Activated T-cell treated with anti-CD3 and anti-CD28 coated beads, Interleukin-2, amount 50 U/mL, for 72 hours (primary cell): ENCODE measurements at regions not wholly inside any gene's neighbourhood (a gene's known extent, or its start where the extent isn't known, plus 50 kb on each side); places are given as distances from the start of the nearest gene placed in this dataset.
"Not testable (repeated sequence)": the region's sequence is repeated elsewhere in the genome, so short reads cannot be mapped to it uniquely, and the experiment has no call there.

Experiments used
- ATAC-seq, 2 donors: fragments of 150-1000 bp; cut with Tn5 transposase; replicated peaks in 1 of 2; 2 replicates each; pipeline ENCODE4 v1.10.0; 2021; ENCODE audit warnings: moderate library complexity in 2 of 2, mild to moderate bottlenecking in 1 of 2
- DNase-seq, 2 donors: peaks; one replicate each; pipeline ENCODE4 v3.0.0; 2021 to 2022; ENCODE audit warnings: mixed read lengths in 1 of 2
- H3K27ac Mint-ChIP-seq: one replicate; pipeline ENCODE4 v1.8.0; 2022; ENCODE audit warnings: mild to moderate bottlenecking, moderate library complexity, mixed read lengths
- H3K27me3 Mint-ChIP-seq: one replicate; pipeline ENCODE4 v1.8.0; 2022; ENCODE audit warnings: low read depth, mixed read lengths
- H3K36me3 Mint-ChIP-seq, 2 donors: one replicate each; pipeline ENCODE4 v1.8.0; 2022; ENCODE audit warnings: mixed read lengths in 2 of 2, mild to moderate bottlenecking in 1 of 2; ENCODE audit not compliant: insufficient read depth in 2 of 2
- H3K4me1 Mint-ChIP-seq: one replicate; pipeline ENCODE4 v1.8.0; 2022; ENCODE audit warnings: low read depth, mixed read lengths
- H3K4me3 Mint-ChIP-seq, 2 donors: one replicate each; pipeline ENCODE4 v1.8.0; 2022; ENCODE audit warnings: mild to moderate bottlenecking in 2 of 2, mixed read lengths in 2 of 2, moderate library complexity in 2 of 2
- H3K9me3 Mint-ChIP-seq, 2 donors: one replicate each; pipeline ENCODE4 v1.8.0; 2022; ENCODE audit warnings: mixed read lengths in 2 of 2

DNA sequence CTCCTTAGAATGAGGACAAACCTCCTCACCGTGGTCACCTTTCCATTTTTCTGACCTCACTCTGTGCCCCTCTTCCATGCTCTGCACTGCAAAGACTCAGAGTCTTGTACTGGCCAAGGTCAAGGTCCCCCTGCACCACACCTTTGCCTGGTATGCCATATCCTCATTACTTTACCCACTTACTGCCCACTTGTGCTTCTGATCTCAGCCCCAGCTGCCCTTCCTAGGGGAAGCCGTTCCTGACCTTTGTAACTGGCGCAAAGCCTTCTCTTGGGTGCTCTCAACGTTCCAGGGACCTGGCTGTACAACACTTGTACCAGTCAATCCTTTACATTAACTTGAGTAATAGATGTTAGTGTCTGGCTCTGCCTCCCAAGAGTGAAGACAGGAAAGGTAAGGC, 256.0 kb downstream of the SV2B start:
- Mint-ChIP-seq H3K27me3 (no peaks in the 10 kb centered on the region), H3K36me3 (no peaks in the 10 kb centered on the region), H3K27ac (no peak overlapping the region), H3K4me3 (no peak overlapping the region), H3K4me1 (no peaks in the 10 kb centered on the region), H3K9me3 (no peaks in the 10 kb centered on the region)
- DNase-seq, result no peak
- ATAC-seq, result no peak

DNA sequence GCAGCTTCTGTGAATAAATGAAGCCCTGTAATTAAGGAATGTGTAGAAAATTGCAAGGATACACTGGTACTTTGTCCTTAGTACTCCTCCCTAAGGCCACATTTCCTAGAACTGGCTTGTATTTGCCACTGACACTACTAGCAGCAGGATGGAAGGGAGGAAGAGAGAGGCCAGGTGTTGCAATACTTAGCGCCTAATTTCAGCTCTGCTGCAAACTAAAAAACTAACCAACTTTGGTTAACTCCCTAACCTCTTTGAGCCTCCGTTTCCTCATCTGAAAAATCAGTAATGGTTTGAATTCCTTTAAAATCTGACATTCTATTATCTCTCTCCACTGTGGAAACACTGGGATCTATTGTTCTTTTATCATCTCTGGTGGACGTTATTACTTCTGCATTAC, 257.0 kb downstream of the SV2B start:
- Mint-ChIP-seq H3K4me1 (no peaks in the 10 kb centered on the region), H3K9me3 (no peaks in the 10 kb centered on the region), H3K27me3 (no peaks in the 10 kb centered on the region), H3K27ac (no peak overlapping the region), H3K4me3 (no peak overlapping the region), H3K36me3 (no peaks in the 10 kb centered on the region)
- no peak for ATAC-seq
- DNase-seq, result no peak

DNA sequence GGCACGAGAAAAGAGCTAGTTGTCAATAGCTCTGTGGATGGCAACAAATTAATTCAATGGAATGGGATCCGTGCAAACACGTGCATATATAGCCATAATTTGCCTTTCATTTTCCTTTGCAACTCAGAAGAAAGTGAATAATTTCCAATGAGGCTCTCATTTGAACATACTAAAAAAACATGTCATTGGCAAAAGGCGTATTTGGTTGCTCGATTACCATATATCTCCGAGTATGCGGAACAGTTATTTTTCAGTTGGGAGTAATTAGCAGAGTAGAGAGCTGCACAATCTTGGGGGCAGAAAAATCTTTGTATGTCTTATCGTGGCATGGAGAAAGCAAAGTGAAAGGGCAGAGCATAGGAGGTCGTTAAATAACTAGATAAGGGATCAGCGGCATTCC, 257.4 kb downstream of the SV2B start:
- DNase-seq (no peak), ATAC-seq (no peak)
- Mint-ChIP-seq H3K27ac (no peak overlapping the region), H3K9me3 (no peaks in the 10 kb centered on the region), H3K4me3 (no peak overlapping the region), H3K36me3 (no peaks in the 10 kb centered on the region), H3K4me1 (no peaks in the 10 kb centered on the region), H3K27me3 (no peaks in the 10 kb centered on the region)

DNA sequence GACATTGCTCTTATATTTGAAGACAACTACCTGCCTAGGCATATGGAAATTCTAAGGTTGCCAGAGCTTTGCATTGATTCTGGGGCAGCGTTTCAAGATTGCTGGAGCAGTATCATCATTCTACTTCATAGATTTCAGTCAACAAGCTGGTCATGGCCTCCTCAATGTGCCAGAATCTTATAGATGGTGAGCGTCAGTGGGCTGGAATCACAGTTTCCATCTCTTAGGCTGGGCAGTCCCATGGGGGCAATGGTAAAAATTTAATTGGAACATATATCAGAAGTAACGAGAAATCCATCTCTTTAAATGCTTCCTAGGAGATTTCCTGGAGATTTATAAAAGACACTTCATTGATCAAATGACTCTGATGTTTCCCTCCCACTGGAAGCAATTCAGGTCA, 258.3 kb downstream of the SV2B start:
- no peaks in the 10 kb centered on the region for H3K9me3 Mint-ChIP-seq
- ATAC-seq (no peak), DNase-seq (no peak)
- no peaks in the 10 kb centered on the region for H3K4me1 Mint-ChIP-seq
- H3K27ac Mint-ChIP-seq, result no peak overlapping the region
- no peaks in the 10 kb centered on the region for H3K36me3 Mint-ChIP-seq
- no peaks in the 10 kb centered on the region for H3K27me3 Mint-ChIP-seq
- no peak overlapping the region for H3K4me3 Mint-ChIP-seq

DNA sequence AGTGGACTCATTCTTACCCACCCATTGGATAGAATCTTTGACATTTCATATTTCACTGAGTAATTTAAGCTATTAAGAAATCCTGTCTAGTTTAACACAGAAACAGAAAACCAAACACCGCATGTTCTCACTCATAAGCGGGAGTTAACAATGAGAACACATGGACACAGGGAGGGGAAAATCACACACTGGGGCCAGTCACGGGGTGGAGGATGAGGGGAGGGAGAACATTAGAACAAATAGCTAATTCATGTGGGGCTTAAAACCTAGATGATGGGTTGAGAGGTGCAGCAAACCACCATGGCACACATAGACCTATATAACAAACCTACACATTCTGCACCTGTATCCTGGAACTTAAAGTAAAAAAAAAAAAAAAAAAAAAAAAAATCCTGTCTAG, 261.6 kb downstream of the SV2B start:
- not testable (repeated sequence) for H3K27me3 Mint-ChIP-seq, ATAC-seq, H3K4me1 Mint-ChIP-seq, H3K9me3 Mint-ChIP-seq, H3K27ac Mint-ChIP-seq, H3K4me3 Mint-ChIP-seq, H3K36me3 Mint-ChIP-seq, DNase-seq

DNA sequence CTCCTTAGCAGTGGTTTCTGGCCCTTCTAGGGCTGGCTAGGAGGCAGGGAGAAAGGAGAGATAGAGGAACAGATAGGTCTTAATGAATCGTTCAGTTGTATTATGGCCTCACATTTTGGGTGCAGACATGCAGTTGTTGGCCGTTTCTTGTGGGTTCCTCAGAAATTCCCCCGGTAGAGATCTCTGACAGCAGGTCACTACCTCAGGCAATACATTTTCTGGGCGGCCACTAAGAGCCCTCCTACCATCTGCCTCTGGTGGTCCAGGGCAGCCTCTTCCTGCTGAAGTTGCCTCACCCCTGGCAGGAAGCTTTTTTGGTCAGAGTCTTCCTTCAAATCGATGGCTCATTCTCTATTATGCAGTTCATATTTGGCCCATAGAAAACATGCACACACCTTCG, 266.1 kb downstream of the SV2B start:
- Mint-ChIP-seq H3K9me3 (peaks cover 2 to 10% of the 10 kb centered on the region in 2 donors), H3K4me3 (no peak overlapping the region), H3K4me1 (peaks cover 11% of the 10 kb centered on the region), H3K27ac (no peak overlapping the region), H3K36me3 (peaks cover 3 to 5% of the 10 kb centered on the region in 2 donors), H3K27me3 (no peaks in the 10 kb centered on the region)
- ATAC-seq, result no peak
- no peak for DNase-seq

DNA sequence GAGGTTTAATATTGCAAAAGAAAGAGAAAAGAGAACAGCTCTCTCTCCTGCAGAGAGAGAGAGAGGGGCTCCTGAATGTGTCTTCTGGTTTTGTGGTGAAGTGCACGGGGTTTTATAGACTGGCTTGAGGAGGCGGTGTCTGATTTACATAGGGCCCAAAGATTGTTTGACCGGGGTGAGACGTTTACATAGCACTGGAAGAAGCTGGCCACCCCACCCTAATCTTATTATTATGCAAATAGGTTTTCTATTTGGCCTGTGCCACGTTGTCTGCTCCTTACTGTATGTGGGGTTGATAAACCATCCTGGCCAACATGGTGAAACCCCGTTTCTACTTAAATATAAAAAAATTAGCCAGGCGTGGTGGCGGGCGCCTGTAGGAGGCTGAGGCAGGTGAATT, 268.6 kb downstream of the SV2B start:
- DNase-seq (no peak), ATAC-seq (no peak)
- no peak overlapping the region for H3K4me3 Mint-ChIP-seq
- no peaks in the 10 kb centered on the region for H3K27me3 Mint-ChIP-seq
- H3K36me3 Mint-ChIP-seq, result peaks cover 3 to 7% of the 10 kb centered on the region in 2 donors
- H3K9me3 Mint-ChIP-seq, result peaks cover 2 to 12% of the 10 kb centered on the region in 2 donors
- no peak overlapping the region for H3K27ac Mint-ChIP-seq
- H3K4me1 Mint-ChIP-seq, result peaks cover 11% of the 10 kb centered on the region

DNA sequence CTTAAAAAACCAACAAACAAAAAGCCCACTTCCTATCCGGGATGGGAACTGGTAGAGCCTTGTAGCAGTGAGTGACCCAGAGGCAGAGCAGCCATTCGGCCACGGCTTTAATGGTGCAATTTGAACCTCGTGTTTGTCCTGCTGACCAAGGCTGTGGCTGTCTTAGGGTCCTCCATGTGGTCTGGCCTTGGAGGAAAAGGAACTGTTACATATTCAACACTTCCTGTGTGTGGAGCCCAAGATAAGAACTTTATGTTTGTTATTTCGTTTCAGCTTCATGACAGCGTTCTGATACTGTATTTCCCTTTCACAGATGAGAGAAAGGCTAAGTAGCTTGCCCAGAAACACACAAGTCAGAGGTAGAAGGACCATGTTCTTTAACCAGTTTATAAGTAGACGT, 269.8 kb downstream of the SV2B start:
- peaks cover 0 to 4% of the 10 kb centered on the region in 2 donors for H3K36me3 Mint-ChIP-seq
- no peak overlapping the region for H3K27ac Mint-ChIP-seq
- ATAC-seq (no peak), DNase-seq (no peak)
- peaks cover 11% of the 10 kb centered on the region for H3K4me1 Mint-ChIP-seq
- H3K9me3 Mint-ChIP-seq, result peaks cover 2 to 8% of the 10 kb centered on the region in 2 donors
- H3K4me3 Mint-ChIP-seq, result no peak overlapping the region
- H3K27me3 Mint-ChIP-seq, result no peaks in the 10 kb centered on the region

DNA sequence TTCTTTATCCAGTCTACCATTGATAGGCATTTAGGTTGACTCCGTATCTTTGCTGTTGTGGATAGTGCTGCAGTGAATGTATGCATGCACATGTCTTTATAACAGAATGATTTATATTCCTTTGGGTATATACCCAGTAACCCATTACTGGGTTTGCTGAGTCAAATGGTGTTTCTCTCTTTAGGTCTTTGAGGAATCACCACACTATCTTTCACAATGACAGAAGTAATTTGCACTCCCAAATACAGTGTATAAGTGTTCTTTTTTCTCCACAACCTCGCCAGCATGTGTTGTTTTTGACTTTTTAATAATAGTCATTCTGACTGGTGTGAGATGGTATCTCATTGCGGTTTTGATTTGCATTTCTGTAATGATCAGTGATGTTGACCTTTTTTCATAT, 271.3 kb downstream of the SV2B start:
- peak in 1 of 2 donors; percentile 54 for ATAC-seq
- H3K27me3 Mint-ChIP-seq, DNase-seq, H3K27ac Mint-ChIP-seq, H3K36me3 Mint-ChIP-seq, H3K9me3 Mint-ChIP-seq, H3K4me3 Mint-ChIP-seq: not testable (repeated sequence)
- peaks cover 11% of the 10 kb centered on the region for H3K4me1 Mint-ChIP-seq

DNA sequence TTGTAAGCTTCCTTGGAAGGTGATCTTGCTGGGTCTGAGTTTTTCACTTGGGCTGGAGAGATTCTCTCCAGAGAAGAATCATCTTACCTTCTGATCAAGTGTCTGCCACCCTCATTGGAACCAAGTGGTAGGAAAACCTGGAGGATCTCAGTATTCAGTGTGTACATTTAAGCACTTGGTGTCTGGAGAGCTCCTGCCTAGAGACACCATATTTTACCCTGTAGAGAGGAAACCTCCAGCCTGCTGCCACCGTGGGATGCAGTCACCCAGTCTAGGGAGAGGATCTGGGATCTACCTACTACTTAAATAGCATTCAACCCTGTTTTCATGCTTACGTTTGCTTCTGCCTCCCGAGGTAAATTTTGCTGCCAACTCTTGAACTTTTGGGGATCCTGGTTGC, 274.3 kb downstream of the SV2B start:
- DNase-seq (no peak), ATAC-seq (no peak)
- Mint-ChIP-seq H3K36me3 (peaks cover 0 to 2% of the 10 kb centered on the region in 2 donors), H3K4me3 (no peak overlapping the region), H3K27ac (no peak overlapping the region), H3K4me1 (peaks cover 11% of the 10 kb centered on the region), H3K9me3 (peaks cover 0 to 4% of the 10 kb centered on the region in 2 donors), H3K27me3 (no peaks in the 10 kb centered on the region)

DNA sequence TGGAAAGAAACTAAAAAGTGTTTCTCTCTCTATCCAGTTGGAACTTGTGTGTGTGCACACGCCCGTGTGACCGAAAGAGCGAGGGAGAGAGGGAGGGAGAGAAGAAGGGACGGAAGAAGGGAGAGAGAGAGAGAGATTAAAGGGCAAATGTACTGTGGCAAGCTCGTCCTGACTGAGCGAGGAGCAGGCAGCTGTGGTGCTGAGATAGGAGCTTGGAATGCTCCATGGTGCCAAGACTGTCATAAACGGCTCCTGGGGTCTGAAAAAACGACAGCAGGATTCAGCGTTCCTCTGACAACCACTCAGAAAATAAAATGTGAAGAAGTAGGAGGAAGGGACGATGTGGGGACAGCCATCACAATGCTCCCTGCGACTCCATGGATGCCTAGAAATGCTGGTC, 276.0 kb downstream of the SV2B start:
- Mint-ChIP-seq H3K4me1 (no peaks in the 10 kb centered on the region), H3K36me3 (peaks cover 0 to 2% of the 10 kb centered on the region in 2 donors), H3K4me3 (no peak overlapping the region), H3K9me3 (peaks cover 0 to 7% of the 10 kb centered on the region in 2 donors), H3K27me3 (no peaks in the 10 kb centered on the region), H3K27ac (no peak overlapping the region)
- DNase-seq (no peak), ATAC-seq (no peak)

DNA sequence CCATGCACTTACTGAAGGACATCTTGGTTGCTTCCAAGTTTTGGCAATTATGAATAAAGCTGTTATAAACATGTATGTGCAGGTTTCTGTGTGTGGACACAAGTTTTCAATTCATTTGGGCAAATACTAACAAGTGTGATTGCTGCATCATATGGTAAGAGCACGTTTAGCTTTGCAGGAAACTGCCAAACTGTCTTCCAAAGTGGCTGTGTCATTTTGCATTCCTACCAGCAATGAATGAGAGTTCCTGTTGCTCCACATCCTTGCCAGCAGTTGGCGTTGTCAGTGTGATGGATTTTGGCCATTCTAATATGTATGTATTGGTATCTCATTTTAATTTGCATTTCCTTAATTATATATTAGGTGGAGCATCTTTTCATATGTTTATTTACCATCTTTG, 280.1 kb downstream of the SV2B start:
- Mint-ChIP-seq H3K4me3 (no peak overlapping the region), H3K27me3 (no peaks in the 10 kb centered on the region), H3K9me3 (peaks cover 0 to 7% of the 10 kb centered on the region in 2 donors), H3K4me1 (no peaks in the 10 kb centered on the region), H3K27ac (no peak overlapping the region), H3K36me3 (no peaks in the 10 kb centered on the region)
- DNase-seq (no peak), ATAC-seq (no peak)

DNA sequence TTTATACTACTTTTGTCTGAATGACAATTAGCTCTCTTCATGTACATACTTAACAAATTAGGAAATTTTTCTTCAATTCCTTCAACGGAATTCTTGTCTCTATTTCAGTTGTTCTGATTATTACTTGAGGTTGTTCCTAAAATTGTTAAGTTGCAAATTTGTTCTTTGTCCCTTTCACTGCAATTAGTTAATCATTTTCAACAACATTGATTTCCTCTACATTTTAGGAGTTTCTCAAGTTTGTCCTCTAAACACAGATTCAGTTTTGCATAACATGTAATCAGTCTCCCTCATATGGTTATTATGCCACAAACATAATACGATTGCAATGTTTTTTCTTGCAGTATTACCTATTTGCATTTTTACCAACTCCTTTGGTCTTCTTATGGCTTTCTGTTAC, 283.5 kb downstream of the SV2B start:
- DNase-seq (no peak), ATAC-seq (no peak)
- Mint-ChIP-seq H3K4me1 (no peaks in the 10 kb centered on the region), H3K9me3 (peaks cover 0 to 7% of the 10 kb centered on the region in 2 donors), H3K4me3 (no peak overlapping the region), H3K27ac (peak overlapping the region; percentile 1), H3K27me3 (no peaks in the 10 kb centered on the region), H3K36me3 (no peaks in the 10 kb centered on the region)

DNA sequence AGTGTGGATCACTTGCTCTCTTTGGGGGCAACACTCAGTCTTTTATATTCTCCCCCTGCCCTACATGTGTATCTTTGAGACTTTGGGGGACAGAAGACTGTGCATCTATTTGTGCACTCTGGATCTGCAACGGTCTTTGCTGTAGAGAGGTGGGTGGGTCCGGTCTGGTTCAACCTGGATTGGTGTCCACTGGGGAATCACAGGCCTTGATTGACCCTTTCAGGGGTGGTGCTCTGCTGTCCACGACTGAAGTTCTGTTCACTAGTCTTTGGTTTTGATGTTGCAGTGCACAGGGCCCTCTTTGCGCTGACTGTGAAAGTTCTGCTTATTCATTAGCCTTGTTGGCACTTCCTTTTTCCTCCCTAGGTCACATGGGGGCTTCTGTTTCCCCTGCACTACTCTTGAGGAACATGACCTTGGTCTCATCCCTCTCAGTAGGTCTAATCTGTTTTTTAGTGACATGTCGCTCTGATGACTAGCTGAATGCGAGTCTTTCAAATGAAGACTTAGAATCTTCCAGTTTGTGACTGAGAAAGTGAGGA, 284.2 kb downstream of the SV2B start:
- Mint-ChIP-seq H3K27me3 (no peaks in the 10 kb centered on the region), H3K27ac (no peak overlapping the region), H3K9me3 (peaks cover 0 to 7% of the 10 kb centered on the region in 2 donors), H3K36me3 (no peaks in the 10 kb centered on the region), H3K4me3 (no peak overlapping the region), H3K4me1 (no peaks in the 10 kb centered on the region)
- ATAC-seq (no peak), DNase-seq (no peak)
